Urinary bladder (tissue), 3 donors: ENCODE measurements at regions not wholly inside any gene's neighbourhood (a gene's known extent, or its start where the extent isn't known, plus 50 kb on each side); places are given as distances from the start of the nearest gene placed in this dataset.
"Not testable (repeated sequence)": the region's sequence is repeated elsewhere in the genome, so short reads cannot be mapped to it uniquely, and the experiment has no call there.

Experiments used
- DNase-seq: peaks from one replicate; pipeline ENCODE4 v3.0.0-alpha.2; 2015; ENCODE audit errors: extremely low spot score
- H3K27ac ChIP-seq: one replicate; pipeline ENCODE4 v1.5.1; 2013; ENCODE audit warnings: low read depth, mild to moderate bottlenecking, moderate library complexity
- H3K36me3 ChIP-seq: one replicate; pipeline ENCODE4 v1.6.1; 2013; ENCODE audit warnings: mild to moderate bottlenecking, moderate library complexity; ENCODE audit not compliant: insufficient read depth
- H3K4me1 ChIP-seq: one replicate; pipeline ENCODE4 v1.6.1; 2013; ENCODE audit warnings: mild to moderate bottlenecking, moderate library complexity; ENCODE audit not compliant: insufficient read depth
- H3K4me3 ChIP-seq: one replicate; pipeline ENCODE4 v1.5.1; 2013; ENCODE audit warnings: low read depth, low read length
- whole genome bisulfite sequencing: extraction: QIAGEN DNeasy Blood & Tissue Kit; methylation state at CpG from one replicate; pipeline ENCODE4 v1.1.7; 2013; 5-methylcytosine and 5-hydroxymethylcytosine counted together
- donor health status: healthy with polysubstance abuse.
- donor health status: healthy.

DNA sequence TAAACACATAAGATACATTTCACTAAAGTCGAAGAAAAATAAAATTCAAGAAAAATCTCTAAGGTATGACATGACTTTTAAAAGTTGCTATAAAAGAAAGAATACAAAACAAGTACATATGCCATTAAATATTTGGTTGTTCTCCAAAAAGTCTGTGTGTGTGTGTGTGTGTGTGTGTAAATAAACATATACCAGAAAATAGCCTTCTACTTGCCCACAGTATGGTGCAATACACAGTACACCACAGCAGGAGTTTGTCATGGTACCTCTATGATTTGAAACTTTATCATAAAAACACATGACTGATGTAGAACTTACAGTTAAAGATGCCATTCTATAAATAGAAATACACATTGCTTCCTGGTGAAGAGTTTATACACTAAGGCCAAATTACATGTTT, 692.7 kb upstream of the MGAT4C start:
- no peaks in the 10 kb centered on the region for H3K36me3 ChIP-seq
- WGBS: 83% methylated on average over 1 of the region's 1 CpG
- H3K27ac ChIP-seq: no peak overlapping the region
- no peaks in the 10 kb centered on the region for H3K4me1 ChIP-seq
- no peak for DNase-seq
- no peak overlapping the region for H3K4me3 ChIP-seq

DNA sequence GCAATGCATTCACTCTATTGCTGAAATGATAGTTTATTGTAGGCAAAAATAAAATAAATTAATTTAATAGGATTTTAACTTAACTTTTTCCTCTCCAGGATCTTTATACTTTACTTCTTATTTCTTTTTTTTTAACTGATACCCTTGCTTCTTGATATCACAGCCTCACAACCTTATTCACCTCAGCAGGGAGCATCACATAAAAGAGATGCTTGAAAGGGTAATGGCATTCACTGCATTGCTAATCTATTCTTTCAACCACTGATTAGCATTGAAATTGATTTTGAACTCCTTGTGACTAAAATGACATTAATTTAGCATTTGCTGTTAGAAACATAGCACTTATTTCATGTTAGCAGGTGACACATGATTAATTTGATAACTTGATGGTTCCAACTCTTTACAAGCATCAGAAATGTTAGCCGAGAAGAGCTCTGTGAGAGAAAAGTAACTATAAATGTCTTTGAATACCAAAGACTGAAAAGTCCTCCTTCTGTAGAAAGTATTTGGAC, 689.5 kb upstream of the MGAT4C start:
- DNase-seq: no peak
- no peaks in the 10 kb centered on the region for H3K36me3 ChIP-seq
- WGBS: 66% methylated on average over 1 of the region's 1 CpG

DNA sequence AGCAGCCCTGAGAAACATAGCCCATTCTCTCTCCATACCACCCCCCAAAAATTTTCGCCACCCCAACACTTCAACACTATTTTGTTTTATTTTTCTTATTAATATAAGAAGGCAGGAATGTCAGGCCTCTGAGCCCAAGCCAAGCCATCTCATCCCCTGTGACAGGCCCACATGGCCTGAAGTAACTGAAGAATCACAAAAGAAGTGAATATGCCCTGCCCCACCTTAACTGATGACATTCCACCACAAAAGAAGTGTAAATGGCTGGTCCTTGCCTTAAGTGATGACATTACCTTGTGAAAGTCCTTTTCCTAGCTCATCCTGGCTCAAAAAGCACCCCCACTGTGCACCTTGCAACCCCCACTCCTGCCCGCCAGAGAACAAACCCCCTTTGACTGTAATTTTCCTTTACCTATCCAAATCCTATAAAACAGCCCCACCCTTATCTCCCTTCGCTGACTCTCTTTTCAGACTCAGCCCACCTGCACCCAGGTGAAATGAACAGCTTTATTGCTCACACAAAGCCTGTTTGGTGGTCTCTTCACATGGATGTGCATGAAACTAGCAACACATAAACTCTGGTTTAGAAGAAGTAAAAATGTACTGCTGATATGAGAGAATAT, 688.1 kb upstream of the MGAT4C start:
- WGBS: 94% methylated on average over 3 of the region's 3 CpGs
- not testable (repeated sequence) for H3K36me3 ChIP-seq, H3K4me1 ChIP-seq, H3K4me3 ChIP-seq, H3K27ac ChIP-seq, DNase-seq

More for the DNA sequence above, 689.5 kb upstream of the MGAT4C start:
- Histone ChIP-seq H3K4me3 (no peak overlapping the region), H3K27ac (no peak overlapping the region), H3K4me1 (no peaks in the 10 kb centered on the region)

DNA sequence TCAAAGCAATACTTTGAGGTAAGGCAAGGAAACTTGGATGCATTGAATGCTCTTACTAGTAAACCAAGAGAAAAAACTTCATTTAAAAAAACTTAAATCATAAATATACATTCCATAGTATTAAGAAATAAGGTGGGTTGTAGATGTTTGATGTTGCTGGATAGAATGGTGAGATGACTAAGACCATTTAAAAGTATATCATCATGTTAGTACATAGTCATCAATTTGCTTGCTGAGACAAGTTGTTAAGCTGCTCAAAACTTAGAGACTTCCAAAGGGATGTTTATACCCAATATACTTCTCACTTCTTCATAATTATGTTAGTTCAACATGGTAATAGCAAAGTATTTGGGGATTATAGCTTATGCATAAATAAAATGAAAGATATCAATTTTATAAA, 675.5 kb upstream of the MGAT4C start:
- Histone ChIP-seq H3K27ac (no peak overlapping the region), H3K4me1 (no peaks in the 10 kb centered on the region)

DNA sequence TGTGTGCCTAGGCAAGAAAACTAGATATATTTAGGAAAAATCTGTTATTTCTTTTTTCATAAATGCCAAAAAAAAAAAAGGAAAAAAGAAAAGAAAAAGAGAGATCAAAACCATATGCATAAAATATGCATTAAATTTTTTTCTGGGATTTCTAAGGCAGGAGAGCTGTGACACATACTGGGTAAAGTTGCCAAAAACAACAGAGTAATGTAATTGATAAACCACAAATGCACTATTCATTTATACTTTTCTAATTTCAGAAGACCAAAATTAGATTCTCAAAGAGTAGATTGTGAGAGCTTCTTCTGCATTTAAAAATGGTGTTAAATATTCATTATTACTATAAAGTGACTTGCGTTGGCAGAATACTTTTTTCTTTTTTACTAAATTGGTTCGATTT, 673.8 kb upstream of the MGAT4C start:
- Histone ChIP-seq H3K4me1 (no peaks in the 10 kb centered on the region), H3K36me3 (no peaks in the 10 kb centered on the region), H3K27ac (no peak overlapping the region), H3K4me3 (no peak overlapping the region)
- WGBS: 90% methylated on average over 2 of the region's 2 CpGs
- DNase-seq: no peak

More for the DNA sequence above, 675.5 kb upstream of the MGAT4C start:
- no peak overlapping the region for H3K4me3 ChIP-seq
- H3K36me3 ChIP-seq: no peaks in the 10 kb centered on the region
- DNase-seq: no peak

DNA sequence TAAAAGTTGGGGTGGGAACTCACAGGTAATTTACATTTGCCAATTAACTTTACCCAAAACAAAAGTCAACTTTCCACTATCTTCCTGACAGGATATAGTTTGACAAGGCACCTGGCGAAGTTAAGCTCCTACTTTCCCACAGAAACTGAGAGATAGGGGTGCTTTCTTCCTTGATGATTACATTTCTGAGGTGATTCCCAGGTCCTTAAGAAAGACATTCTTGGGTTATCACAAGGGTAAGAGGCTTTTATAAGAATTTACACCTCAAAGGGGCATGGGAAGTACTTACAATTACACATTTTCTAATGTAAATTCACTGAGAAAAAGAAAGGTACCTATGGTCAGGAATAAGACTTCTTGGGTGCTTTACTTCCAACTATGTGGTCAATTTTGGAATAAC, 660.9 kb upstream of the MGAT4C start:
- 93% methylated on average over 1 of the region's 1 CpG for WGBS
- DNase-seq: no peak
- Histone ChIP-seq H3K4me3 (no peak overlapping the region), H3K27ac (no peak overlapping the region), H3K36me3 (no peaks in the 10 kb centered on the region), H3K4me1 (no peaks in the 10 kb centered on the region)

DNA sequence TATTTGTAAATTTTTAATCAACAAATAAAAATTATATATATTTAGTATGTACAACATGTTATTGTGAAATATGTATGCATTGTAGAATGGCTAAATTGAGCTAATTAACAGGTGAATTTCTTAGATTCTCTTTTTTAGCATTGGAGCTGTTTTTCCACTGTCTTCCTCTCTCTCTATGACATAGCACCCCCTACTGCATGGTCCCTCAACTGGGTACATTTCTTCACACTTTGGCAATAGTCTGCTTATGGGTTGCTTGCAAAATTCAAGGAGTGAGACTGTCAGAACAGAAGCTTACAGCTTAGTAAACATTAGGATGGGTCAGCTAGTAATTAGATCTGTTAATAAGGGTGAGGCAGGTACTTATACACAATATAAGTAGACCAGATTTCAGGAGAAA, 658.5 kb upstream of the MGAT4C start:
- Histone ChIP-seq H3K36me3 (no peaks in the 10 kb centered on the region), H3K4me1 (no peaks in the 10 kb centered on the region), H3K27ac (no peak overlapping the region), H3K4me3 (no peak overlapping the region)
- DNase-seq: no peak

DNA sequence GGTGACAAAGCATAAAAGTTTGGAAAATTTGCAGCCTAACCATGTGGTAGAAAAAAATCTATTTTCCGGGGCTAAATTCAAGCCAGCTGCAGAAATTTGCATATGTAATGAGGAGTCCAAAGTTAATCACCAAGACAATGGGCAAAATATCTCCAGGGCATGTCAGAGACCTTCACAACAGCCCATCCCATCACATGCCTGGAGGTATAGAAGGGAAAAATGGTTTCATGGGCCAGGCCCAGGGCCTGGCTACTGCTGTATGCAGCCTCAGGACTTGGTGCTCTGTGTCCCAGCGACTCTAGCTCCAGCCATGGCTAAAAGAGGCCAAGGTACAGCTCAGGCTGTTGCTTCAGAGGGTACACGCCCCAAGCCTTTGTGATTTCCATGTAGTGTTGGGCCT, 655.8 kb upstream of the MGAT4C start:
- no peak for DNase-seq
- 84% methylated on average over 3 of the region's 3 CpGs for WGBS
- Histone ChIP-seq H3K27ac (no peak overlapping the region), H3K4me3 (no peak overlapping the region), H3K4me1 (no peaks in the 10 kb centered on the region), H3K36me3 (no peaks in the 10 kb centered on the region)

DNA sequence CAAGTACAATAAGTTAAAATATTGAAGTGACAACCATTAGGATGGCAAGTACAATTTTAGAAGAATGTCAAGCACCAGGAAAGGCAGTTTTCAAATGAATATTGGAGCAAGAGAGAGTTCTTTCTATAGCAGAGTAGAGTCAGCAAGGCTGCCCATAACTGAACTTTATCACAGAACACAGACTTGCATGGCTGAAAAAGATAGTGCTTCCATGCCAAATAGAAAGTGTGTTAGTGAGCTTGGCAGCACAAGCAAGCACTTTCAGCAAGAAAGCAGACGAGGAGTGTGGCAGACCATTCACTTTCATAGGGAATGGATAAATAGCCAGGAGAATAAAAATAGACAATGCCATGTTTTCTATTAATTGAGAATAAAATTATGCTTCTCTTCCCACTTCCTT, 647.0 kb upstream of the MGAT4C start:
- DNase-seq: no peak
- WGBS: 41% methylated on average over 1 of the region's 1 CpG
- H3K4me3 ChIP-seq: no peak overlapping the region
- no peaks in the 10 kb centered on the region for H3K4me1 ChIP-seq
- no peak overlapping the region for H3K27ac ChIP-seq
- no peaks in the 10 kb centered on the region for H3K36me3 ChIP-seq

DNA sequence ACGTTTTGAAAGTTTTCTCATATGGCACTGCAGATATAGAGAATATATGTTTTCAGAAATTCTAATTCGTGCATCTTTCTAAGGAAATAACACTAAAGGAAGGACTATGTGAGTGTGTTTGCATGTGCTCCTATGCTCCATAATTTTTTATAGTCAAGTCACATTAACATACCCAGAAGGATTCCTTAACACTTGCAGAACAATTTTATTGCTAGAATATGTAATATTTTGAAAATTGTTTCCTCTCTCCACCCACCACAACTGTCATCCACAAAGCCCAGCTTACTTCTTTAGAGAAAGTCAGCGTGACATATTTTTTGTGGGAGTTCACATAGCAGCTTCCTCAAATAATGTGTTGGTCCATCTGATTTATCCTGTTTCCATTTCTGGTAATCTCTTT, 604.6 kb upstream of the MGAT4C start:
- H3K27ac ChIP-seq: no peak overlapping the region
- no peaks in the 10 kb centered on the region for H3K4me1 ChIP-seq
- WGBS: 69% methylated on average over 3 of the region's 3 CpGs
- DNase-seq: no peak
- H3K4me3 ChIP-seq: no peak overlapping the region
- H3K36me3 ChIP-seq: no peaks in the 10 kb centered on the region

DNA sequence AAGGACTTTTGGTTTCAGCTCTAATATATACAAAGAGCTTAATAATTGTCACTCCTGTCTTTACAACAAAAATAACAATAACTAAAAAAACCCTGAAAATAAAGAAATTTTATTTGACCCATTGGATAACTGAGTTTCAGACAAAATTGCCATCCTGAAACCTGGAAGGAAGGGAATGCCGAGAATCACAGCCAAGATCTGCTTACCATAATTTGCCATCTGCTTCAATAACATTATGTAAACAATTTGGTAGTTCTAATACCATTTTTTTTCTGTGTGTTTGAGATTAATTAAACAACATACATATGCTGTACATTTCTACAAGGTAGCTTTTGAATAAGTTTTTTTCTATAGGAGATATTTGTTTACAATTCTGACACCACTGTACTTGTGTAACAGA, 596.3 kb upstream of the MGAT4C start:
- no peak overlapping the region for H3K27ac ChIP-seq
- H3K4me3 ChIP-seq: no peak overlapping the region
- H3K36me3 ChIP-seq: no peaks in the 10 kb centered on the region
- WGBS: 81% methylated on average over 1 of the region's 1 CpG
- H3K4me1 ChIP-seq: no peaks in the 10 kb centered on the region
- DNase-seq: no peak

DNA sequence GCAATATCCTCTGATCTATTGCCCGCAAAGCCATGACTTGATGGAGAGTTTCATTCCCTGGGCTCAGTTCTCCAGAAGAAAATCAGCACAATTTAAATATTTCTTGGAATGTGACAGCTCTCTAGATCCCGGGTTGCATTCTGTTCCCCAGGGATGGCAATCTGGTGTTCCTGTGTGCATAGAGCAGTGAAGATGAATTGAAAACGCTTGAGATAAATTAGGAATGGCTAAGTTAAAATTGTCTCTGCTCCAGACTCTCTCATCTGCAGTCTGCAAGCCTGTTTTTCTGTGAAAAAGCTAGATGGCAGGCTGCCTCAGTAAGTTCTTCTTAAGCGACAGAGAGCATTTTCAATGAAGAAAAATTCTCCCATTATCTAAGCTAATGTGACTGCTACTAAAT, 582.5 kb upstream of the MGAT4C start:
- WGBS: 38% methylated on average over 4 of the region's 4 CpGs
- H3K27ac ChIP-seq: no peak overlapping the region
- no peaks in the 10 kb centered on the region for H3K4me1 ChIP-seq
- DNase-seq: no peak
- H3K36me3 ChIP-seq: no peaks in the 10 kb centered on the region
- H3K4me3 ChIP-seq: no peak overlapping the region

DNA sequence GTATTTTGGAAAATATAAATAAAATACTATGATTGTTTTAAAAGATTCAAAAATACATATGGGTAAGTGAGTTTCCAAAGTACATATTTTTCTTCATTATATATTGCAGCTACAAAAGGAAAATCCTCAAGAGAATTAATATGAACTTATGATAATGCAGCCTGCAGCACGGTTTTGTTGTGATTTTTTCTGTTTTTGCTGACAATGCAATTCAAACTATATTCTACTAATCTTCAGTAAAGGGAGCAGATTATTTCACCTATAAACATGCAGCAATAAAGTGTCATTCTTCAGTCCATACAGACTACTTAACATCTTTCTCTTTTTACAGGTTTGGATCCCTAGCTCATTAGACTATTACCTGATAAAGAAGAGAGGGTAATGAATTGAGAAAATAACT, 582.1 kb upstream of the MGAT4C start:
- H3K27ac ChIP-seq: no peak overlapping the region
- H3K4me1 ChIP-seq: no peaks in the 10 kb centered on the region
- no peaks in the 10 kb centered on the region for H3K36me3 ChIP-seq
- H3K4me3 ChIP-seq: no peak overlapping the region
- 45% methylated on average over 1 of the region's 1 CpG for WGBS
- no peak for DNase-seq

DNA sequence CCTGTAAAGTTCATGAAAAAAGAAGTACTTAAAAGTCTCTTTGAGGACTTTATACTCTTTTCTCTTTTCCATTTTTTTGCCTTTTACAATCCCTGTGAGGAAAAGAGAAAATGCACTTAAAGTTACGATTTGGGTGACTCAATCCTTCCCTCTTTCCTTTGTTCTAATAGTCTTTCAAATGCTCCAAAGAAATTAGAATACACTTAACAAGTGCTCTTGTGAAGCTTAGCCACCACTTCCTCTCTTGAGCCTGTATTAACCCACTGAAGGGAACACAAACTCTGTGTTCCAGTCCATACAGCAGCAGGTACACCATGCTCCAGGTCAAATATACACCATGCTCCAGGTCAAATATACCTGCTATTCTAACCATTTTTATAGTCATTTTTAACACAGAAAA, 581.1 kb upstream of the MGAT4C start:
- WGBS: 62% methylated on average over 1 of the region's 1 CpG
- Histone ChIP-seq H3K4me1 (no peaks in the 10 kb centered on the region), H3K36me3 (no peaks in the 10 kb centered on the region), H3K4me3 (no peak overlapping the region), H3K27ac (no peak overlapping the region)
- no peak for DNase-seq

DNA sequence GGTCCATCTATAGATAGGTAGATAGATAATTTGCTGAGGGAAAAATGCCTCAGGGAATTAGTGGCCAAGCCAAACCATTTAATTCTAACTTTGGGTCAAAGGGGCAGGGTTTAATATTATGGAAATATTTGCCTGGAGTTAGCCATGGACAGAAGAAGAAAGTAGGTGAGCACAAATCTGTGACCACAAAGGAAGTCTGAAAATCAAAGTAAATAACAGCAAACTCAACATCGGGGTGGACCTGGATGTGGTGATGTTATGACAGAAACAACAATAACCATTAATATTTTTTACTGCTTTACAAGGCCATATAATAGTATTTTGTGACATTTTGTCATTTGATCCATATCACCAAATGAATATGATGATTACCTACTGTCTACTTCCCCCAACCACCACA, 578.0 kb upstream of the MGAT4C start:
- 95% methylated on average over 1 of the region's 1 CpG for WGBS
- H3K4me3 ChIP-seq: no peak overlapping the region

More for the DNA sequence above, 578.0 kb upstream of the MGAT4C start:
- H3K4me1 ChIP-seq: no peaks in the 10 kb centered on the region
- DNase-seq: no peak
- H3K27ac ChIP-seq: no peak overlapping the region
- no peaks in the 10 kb centered on the region for H3K36me3 ChIP-seq
